HEK293T (cell line): ENCODE measurements at regions not wholly inside any gene's neighbourhood (a gene's known extent, or its start where the extent isn't known, plus 50 kb on each side); places are given as distances from the start of the nearest gene placed in this dataset.

Experiments used
- CTCF ChIA-PET: fragments of 350-600 bp; formaldehyde crosslinking; extraction: SDS; loops from one replicate; lab custom pipeline; 2021; ENCODE audit warnings: antibody characterized with exemption, inconsistent platforms; lab: Yijun Ruan, JAX
- POLR2A ChIA-PET: fragments of 350-600 bp; formaldehyde crosslinking; extraction: SDS; loops from one replicate; lab custom pipeline; 2020; ENCODE audit warnings: antibody characterized with exemption, inconsistent platforms; lab: Yijun Ruan, JAX
- DNase-seq: peaks from one replicate; pipeline ENCODE4 v3.0.0; 2012; ENCODE audit warnings: mixed read lengths; ENCODE audit errors: extremely low spot score
- ARNT ChIP-seq: fragments of 450-650 bp; IDR thresholded peaks from 2 replicates; pipeline ENCODE4 v1.6.1; 2017; ENCODE audit warnings: mild to moderate bottlenecking
- BHLHE40 ChIP-seq: fragments of 450-650 bp; IDR thresholded peaks from 2 replicates; pipeline ENCODE4 v1.6.1; 2016; ENCODE audit warnings: mild to moderate bottlenecking, moderate library complexity, borderline replicate concordance
- CTBP1 ChIP-seq: fragments of 450-650 bp; IDR thresholded peaks from 2 replicates; pipeline ENCODE4 v1.6.1; 2016; ENCODE audit warnings: borderline replicate concordance
- ELF4 ChIP-seq: fragments of 450-650 bp; IDR thresholded peaks from 2 replicates; pipeline ENCODE4 v1.6.1; 2017; ENCODE audit warnings: antibody characterized with exemption
- FOXA1 ChIP-seq: fragments of 450-650 bp; IDR thresholded peaks from 2 replicates; pipeline ENCODE4 v1.6.1; 2016; ENCODE audit warnings: mild to moderate bottlenecking
- FOXK2 ChIP-seq: fragments of 450-650 bp; IDR thresholded peaks from 2 replicates; pipeline ENCODE4 v1.6.1; 2016; ENCODE audit warnings: mild to moderate bottlenecking
- FOXM1 ChIP-seq: fragments of 450-650 bp; IDR thresholded peaks from 2 replicates; pipeline ENCODE4 v1.6.1; 2017; ENCODE audit warnings: mild to moderate bottlenecking, borderline replicate concordance
- HDGF ChIP-seq: fragments of 450-650 bp; IDR thresholded peaks from 2 replicates; pipeline ENCODE4 v1.6.1; 2017; ENCODE audit warnings: antibody characterized with exemption, borderline replicate concordance
- L3MBTL2 ChIP-seq: fragments of 450-650 bp; conservative IDR thresholded peaks from 2 replicates; pipeline ENCODE4 v1.6.1; 2016; ENCODE audit warnings: mild to moderate bottlenecking
- LEF1 ChIP-seq: fragments of 450-650 bp; IDR thresholded peaks from 2 replicates; pipeline ENCODE4 v1.6.1; 2017; ENCODE audit warnings: mild to moderate bottlenecking, borderline replicate concordance
- NFRKB ChIP-seq: fragments of 450-650 bp; IDR thresholded peaks from 2 replicates; pipeline ENCODE4 v1.6.1; 2016; ENCODE audit warnings: mild to moderate bottlenecking, moderate library complexity
- PKNOX1 ChIP-seq: fragments of 450-650 bp; IDR thresholded peaks from 2 replicates; pipeline ENCODE4 v1.6.1; 2016
- SP1 ChIP-seq: fragments of 450-650 bp; IDR thresholded peaks from 2 replicates; pipeline ENCODE4 v1.6.1; 2017
- SUZ12 ChIP-seq: fragments of 450-650 bp; IDR thresholded peaks from 2 replicates; pipeline ENCODE4 v1.6.1; 2016; ENCODE audit warnings: mild to moderate bottlenecking
- TARDBP ChIP-seq: fragments of 450-650 bp; IDR thresholded peaks from 2 replicates; pipeline ENCODE4 v1.6.1; 2016
- ZNF384 ChIP-seq: fragments of 450-650 bp; IDR thresholded peaks from 2 replicates; pipeline ENCODE4 v1.6.1; 2016

GRCh38 chr6:140977403-140977802, 1155.3 kb upstream of the GJE1 start:
- TF ChIP-seq BHLHE40, result no peak
- TF ChIP-seq TARDBP, result no peak
- no peak for TF ChIP-seq FOXK2
- TF ChIP-seq ARNT, result no peak
- DNase-seq, result no peak
- POLR2A ChIA-PET, result no interaction called here
- CTCF ChIA-PET, result no interaction called here

- CTCF ChIA-PET, result no interaction called here
- POLR2A ChIA-PET, result no interaction called here
- TF ChIP-seq L3MBTL2 (no peak), SUZ12 (no peak), CTBP1 (no peak), PKNOX1 (no peak), FOXM1 (no peak), FOXA1 (no peak), ZNF384 (no peak), NFRKB (no peak), FOXK2 (no peak), HDGF (no peak)
- DNase-seq, result no peak
Measured at GRCh38 chr6:140976806-140977205, 1155.9 kb upstream of the GJE1 start.

GRCh38 chr6:140970485-140970884, 1162.2 kb upstream of the GJE1 start:
- TF ChIP-seq ELF4 (no peak), ZNF384 (no peak), NFRKB (no peak), SP1 (no peak), SUZ12 (no peak), L3MBTL2 (no peak), ARNT (no peak), CTBP1 (no peak), BHLHE40 (no peak), LEF1 (no peak), FOXM1 (no peak), TARDBP (no peak), PKNOX1 (no peak), HDGF (no peak), FOXK2 (no peak)
- POLR2A ChIA-PET, result no interaction called here
- no peak for DNase-seq
- CTCF ChIA-PET, result no interaction called here

- TF ChIP-seq FOXA1 (no peak), HDGF (no peak)
- DNase-seq, result no peak
- ChIA-PET CTCF (no interaction called here), POLR2A (no interaction called here)
Measured at GRCh38 chr6:140968062-140968461, 1164.7 kb upstream of the GJE1 start.

- no peak for DNase-seq
- ChIA-PET POLR2A (no interaction called here), CTCF (no interaction called here)
- TF ChIP-seq FOXM1 (no peak), FOXA1 (no peak), SUZ12 (no peak), HDGF (no peak), ELF4 (no peak), LEF1 (no peak), SP1 (no peak), ARNT (no peak), TARDBP (no peak), L3MBTL2 (no peak), FOXK2 (no peak), ZNF384 (no peak), NFRKB (no peak), PKNOX1 (no peak), BHLHE40 (no peak), CTBP1 (no peak)
Measured at GRCh38 chr6:140966676-140967075, 1166.0 kb upstream of the GJE1 start.

- DNase-seq, result no peak
- no peak for TF ChIP-seq FOXA1
- TF ChIP-seq ELF4, result no peak
- TF ChIP-seq TARDBP, result no peak
- TF ChIP-seq FOXM1, result no peak
- TF ChIP-seq PKNOX1, result no peak
- TF ChIP-seq BHLHE40, result no peak
- no peak for TF ChIP-seq LEF1
- no peak for TF ChIP-seq L3MBTL2
- TF ChIP-seq ARNT, result no peak
- no peak for TF ChIP-seq HDGF
- TF ChIP-seq CTBP1, result no peak
- CTCF ChIA-PET, result interaction anchor here (0.6 kb wide), 1 partner anchor 119 kb away, joined by 3 read pairs; no protein-coding TSS in a partner anchor
- POLR2A ChIA-PET, result no interaction called here
Measured at GRCh38 chr6:140960566-140960965, 1172.2 kb upstream of the GJE1 start.
